H1 (cell line): ENCODE measurements at regions not wholly inside any gene's neighbourhood (a gene's known extent, or its start where the extent isn't known, plus 50 kb on each side); places are given as distances from the start of the nearest gene placed in this dataset.

Experiments
- CTCF ChIA-PET: fragments of 300-600 bp; sonication (Branson Sonifier 250); formaldehyde crosslinking; loops from one replicate; lab custom pipeline; 2021; ENCODE audit not compliant: partially characterized antibody; lab: Charles Lee
- POLR2A ChIA-PET: fragments of 300-600 bp; sonication (Branson Sonifier 250); formaldehyde crosslinking; loops from one replicate; lab custom pipeline; 2021; ENCODE audit warnings: inconsistent platforms; ENCODE audit not compliant: partially characterized antibody; lab: Charles Lee
- DNase-seq, 2 experiments: peaks; one replicate each; pipeline versions ENCODE4 v3.0.0 to v3.0.0-alpha.2; 2010 to 2022; ENCODE audit warnings: low spot score in 2 of 2, low read depth in 1 of 2, mixed read lengths in 1 of 2
- FAIRE-seq: peaks from 2 replicates; lab custom pipeline; 2011; peaks lifted over from hg19 to GRCh38; lab: Jason Lieb, UNC
- H2AFZ ChIP-seq: 2 replicates; pipeline ENCODE4 v1.8.1; 2012; ENCODE audit warnings: low read length, inconsistent platforms
- H2AK5ac ChIP-seq: 2 replicates; pipeline ENCODE4 v1.6.1; 2013; ENCODE audit warnings: low read depth, low read length
- H2BK120ac ChIP-seq: replicated peaks from 2 replicates; pipeline ENCODE3; 2013; ENCODE audit warnings: low read depth, low read length, inconsistent platforms
- H2BK12ac ChIP-seq: 2 replicates; pipeline ENCODE4 v1.6.1; 2013; ENCODE audit warnings: low read depth, low read length
- H2BK15ac ChIP-seq: 2 replicates; pipeline ENCODE4 v1.6.1; 2013; ENCODE audit warnings: low read length
- H2BK20ac ChIP-seq: 2 replicates; pipeline ENCODE4 v1.6.1; 2013; ENCODE audit warnings: low read length
- H2BK5ac ChIP-seq: 2 replicates; pipeline ENCODE4 v1.6.1; 2013; ENCODE audit warnings: low read depth, low read length
- H3K14ac ChIP-seq: 2 replicates; pipeline ENCODE4 v1.6.1; 2013; ENCODE audit warnings: inconsistent platforms; ENCODE audit not compliant: insufficient read length
- H3K18ac ChIP-seq: 2 replicates; pipeline ENCODE4 v1.6.1; 2013; ENCODE audit warnings: low read length; ENCODE audit errors: extremely low read depth
- H3K23ac ChIP-seq: 2 replicates; pipeline ENCODE4 v1.6.1; 2013; ENCODE audit warnings: inconsistent platforms; ENCODE audit not compliant: insufficient read length
- H3K23me2 ChIP-seq: 2 replicates; pipeline ENCODE4 v1.6.1; 2013; ENCODE audit warnings: low read depth, low read length
- H3K27ac ChIP-seq: 2 replicates; pipeline ENCODE4 v1.6.1; 2011; ENCODE audit warnings: low read depth, low read length, inconsistent platforms
- H3K27me3 ChIP-seq, 4 experiments: replicated peaks in 1 of 4; 1 replicate in 1 of 4; 2 replicates in 3 of 4; pipeline versions ENCODE4 v1.6.1 to v1.8.1; 2011 to 2013; ENCODE audit warnings: low read length in 3 of 4, mild to moderate bottlenecking in 3 of 4, inconsistent platforms in 2 of 4, mixed read lengths in 2 of 4, moderate library complexity in 1 of 4; ENCODE audit not compliant: control insufficient read depth in 3 of 4, insufficient read depth in 3 of 4; ENCODE audit errors: extremely low read depth in 1 of 4
- H3K36me3 ChIP-seq, 4 experiments: 2 replicates each; pipeline versions ENCODE4 v1.6.1 to v1.8.1; 2011 to 2013; ENCODE audit warnings: mild to moderate bottlenecking in 4 of 4, low read length in 3 of 4, moderate library complexity in 2 of 4, control low read depth in 1 of 4, inconsistent platforms in 1 of 4; ENCODE audit not compliant: insufficient read depth in 4 of 4, control insufficient read depth in 2 of 4
- H3K4ac ChIP-seq: replicated peaks from 2 replicates; pipeline ENCODE3; 2013; ENCODE audit warnings: low read length, low read depth, mixed read lengths, inconsistent platforms; ENCODE audit not compliant: insufficient read length
- H3K4me1 ChIP-seq, 4 experiments: replicated peaks in 1 of 4; 1 replicate in 1 of 4; 2 replicates in 3 of 4; pipeline versions ENCODE4 v1.6.1 to v1.8.1; 2011 to 2013; ENCODE audit warnings: low read length in 3 of 4, inconsistent platforms in 2 of 4, mixed read lengths in 1 of 4; ENCODE audit not compliant: insufficient read depth in 4 of 4, control insufficient read depth in 3 of 4
- H3K4me2 ChIP-seq, 2 experiments: 2 replicates each; pipeline versions ENCODE4 v1.6.1 to v1.8.1; 2011 to 2013; ENCODE audit warnings: low read depth in 2 of 2, low read length in 2 of 2, control low read depth in 1 of 2, inconsistent platforms in 1 of 2, mild to moderate bottlenecking in 1 of 2; ENCODE audit not compliant: insufficient read depth in 1 of 2
- H3K4me3 ChIP-seq, 4 experiments: fragments of 200-600, 300-600 bp in 1 of 4; sonication (generic), shearing (Covaris generic), sonication (Bioruptor Twin) in 1 of 4; 2 replicates each; pipeline versions ENCODE4 v1.5.1 to v1.8.1; 2011 to 2016; ENCODE audit warnings: low read length in 4 of 4, low read depth in 3 of 4, control low read depth in 2 of 4, inconsistent platforms in 2 of 4, mild to moderate bottlenecking in 2 of 4, mixed read lengths in 1 of 4, moderate library complexity in 1 of 4; ENCODE audit not compliant: insufficient read depth in 2 of 4; ENCODE audit errors: extremely low read depth in 1 of 4
- H3K56ac ChIP-seq: replicated peaks from 2 replicates; pipeline ENCODE3; 2013; ENCODE audit warnings: low read depth, mild to moderate bottlenecking, mixed read lengths, low read length, inconsistent platforms; ENCODE audit not compliant: insufficient read length
- H3K79me1 ChIP-seq: 2 replicates; pipeline ENCODE4 v1.6.1; 2013; ENCODE audit warnings: low read depth, low read length, control low read depth
- H3K79me2 ChIP-seq, 2 experiments: 2 replicates each; pipeline versions ENCODE4 v1.6.1 to v1.8.1; 2012 to 2013; ENCODE audit warnings: low read length in 2 of 2, mild to moderate bottlenecking in 2 of 2, inconsistent platforms in 1 of 2; ENCODE audit not compliant: insufficient read depth in 2 of 2, control insufficient read depth in 1 of 2
- H3K9ac ChIP-seq, 4 experiments: replicated peaks in 1 of 4; 1 replicate in 1 of 4; 2 replicates in 3 of 4; pipeline versions ENCODE4 v1.6.1 to v1.8.1; 2011 to 2013; ENCODE audit warnings: low read depth in 3 of 4, low read length in 3 of 4, control low read depth in 2 of 4, mild to moderate bottlenecking in 2 of 4, moderate library complexity in 2 of 4, inconsistent platforms in 1 of 4; ENCODE audit errors: extremely low read depth in 1 of 4
- H3K9me3 ChIP-seq, 2 experiments: 2 replicates each; pipeline versions ENCODE4 v1.6.1 to v1.8.1; 2012 to 2013; ENCODE audit warnings: mild to moderate bottlenecking in 2 of 2, moderate library complexity in 2 of 2, control low read depth in 1 of 2, inconsistent platforms in 1 of 2, low read depth in 1 of 2, low read length in 1 of 2, mixed read lengths in 1 of 2; ENCODE audit not compliant: insufficient read depth in 2 of 2
- H4K20me1 ChIP-seq, 2 experiments: replicated peaks in 1 of 2; 2 replicates each; pipeline versions ENCODE3 to v1.8.1; 2011 to 2013; ENCODE audit warnings: inconsistent platforms in 2 of 2, low read length in 2 of 2, mild to moderate bottlenecking in 1 of 2; ENCODE audit not compliant: insufficient read depth in 2 of 2, control insufficient read depth in 1 of 2
- H4K5ac ChIP-seq: 2 replicates; pipeline ENCODE4 v1.6.1; 2013; ENCODE audit warnings: low read length, low read depth, mixed read lengths, inconsistent platforms; ENCODE audit not compliant: insufficient read length
- H4K8ac ChIP-seq: 2 replicates; pipeline ENCODE4 v1.8.0; 2013; ENCODE audit warnings: mild to moderate bottlenecking, moderate library complexity, low read length, inconsistent platforms; ENCODE audit not compliant: insufficient read depth; ENCODE audit errors: extremely low read depth
- H4K91ac ChIP-seq: replicated peaks from 2 replicates; pipeline ENCODE3; 2013; ENCODE audit warnings: low read length, mixed read lengths, inconsistent platforms; ENCODE audit not compliant: insufficient read length
- CTCF ChIP-seq, 3 experiments: IDR thresholded peaks; 1 replicate in 2 of 3; 2 replicates in 1 of 3; pipeline versions ENCODE4 v1.5.1 to v1.6.1; 2011; ENCODE audit warnings: low read length in 3 of 3, mild to moderate bottlenecking in 3 of 3, inconsistent platforms in 2 of 3, low read depth in 1 of 3, moderate library complexity in 1 of 3; ENCODE audit not compliant: insufficient read depth in 1 of 3; ENCODE audit errors: control extremely low read depth in 1 of 3
- GABPA ChIP-seq: IDR thresholded peaks from 2 replicates; pipeline ENCODE4 v1.6.1; 2011; ENCODE audit warnings: mild to moderate bottlenecking, low read length, moderate library complexity, borderline replicate concordance; ENCODE audit not compliant: insufficient read depth
- JUN ChIP-seq: IDR thresholded peaks from 2 replicates; pipeline ENCODE4 v1.6.1; 2011; ENCODE audit warnings: low read depth, mild to moderate bottlenecking, improper control_type of control experiment, low read length
- KDM4A ChIP-seq: IDR thresholded peaks from one replicate; pipeline ENCODE4 v1.7.1; 2012; ENCODE audit warnings: low read depth, mild to moderate bottlenecking, moderate library complexity, low read length, inconsistent platforms; ENCODE audit not compliant: severe bottlenecking
- MAFK ChIP-seq: IDR thresholded peaks from 2 replicates; pipeline ENCODE4 v1.6.1; 2012; ENCODE audit warnings: low read depth, mild to moderate bottlenecking, improper control_type of control experiment, low read length
- NRF1 ChIP-seq: IDR thresholded peaks from 2 replicates; pipeline ENCODE4 v1.6.1; 2011; ENCODE audit warnings: mild to moderate bottlenecking, low read depth, low read length, improper control_type of control experiment
- RNF2 ChIP-seq: fragments of 200-900, 300-1000 bp; sonication (generic); IDR thresholded peaks from 2 replicates; pipeline ENCODE4 v1.7.1; 2016; ENCODE audit warnings: borderline replicate concordance, low read depth, mild to moderate bottlenecking, antibody characterized with exemption, low read length; ENCODE audit not compliant: poor library complexity, severe bottlenecking; ENCODE audit errors: missing control alignments
- SUZ12 ChIP-seq: fragments of 200-600 bp; sonication (generic); IDR thresholded peaks from 2 replicates; pipeline ENCODE4 v1.6.1; 2012; ENCODE audit warnings: mild to moderate bottlenecking, inconsistent platforms, low read length, moderate library complexity, mixed read lengths
- TEAD4 ChIP-seq: IDR thresholded peaks from 2 replicates; pipeline ENCODE4 v1.6.1; 2012; ENCODE audit warnings: low read depth, low read length, inconsistent platforms, mixed read lengths
- WGBS, 2 experiments: shearing (Covaris generic) in 1 of 2; methylation state at CpG; one replicate each; pipeline versions ENCODE4 v1.1.6 to v1.1.7; 2013 to 2015; ENCODE audit warnings: low lambda C conversion rate in 2 of 2, mixed read lengths in 2 of 2, inconsistent platforms in 1 of 2, low coverage in 1 of 2, missing lambda C conversion rate in 1 of 2; ENCODE audit not compliant: insufficient replicate concordance in 2 of 2, insufficient coverage in 1 of 2, insufficient read length in 1 of 2; ENCODE audit errors: extremely low coverage in 1 of 2, missing lambda C conversion rate in 1 of 2; 5-methylcytosine and 5-hydroxymethylcytosine counted together
- TF ChIP-seq, protein P1 (sequence below): IDR thresholded peaks from 2 replicates; pipeline ENCODE4 v1.6.1; 2011; ENCODE audit warnings: low read depth, mild to moderate bottlenecking, low read length; ENCODE audit not compliant: insufficient read depth

DNA sequence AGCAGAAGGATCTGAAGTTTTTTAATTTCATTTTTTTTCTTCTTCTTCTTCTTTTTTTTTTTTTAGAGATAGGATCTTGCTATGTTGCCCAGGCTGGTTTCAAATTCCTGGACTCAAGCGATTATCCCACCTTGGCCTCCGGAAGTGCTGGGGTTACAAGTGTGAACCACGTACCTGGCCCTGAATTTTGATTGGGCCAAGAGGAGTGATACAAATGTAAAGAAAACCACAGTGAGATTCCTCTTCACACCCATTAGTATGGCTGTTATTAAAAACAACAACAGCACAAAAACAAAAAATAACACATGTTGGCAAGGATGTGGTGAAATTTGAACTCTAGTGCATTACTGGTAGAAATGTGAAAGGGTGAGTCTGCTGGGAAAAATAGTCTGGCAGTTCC is 79.1 kb downstream of the KLF4 start:
- no peak overlapping the region for H3K4me3 ChIP-seq
- no peak overlapping the region for H2BK12ac ChIP-seq
- H3K9me3 ChIP-seq, result no peaks in the 10 kb centered on the region
- no peak overlapping the region for H3K4me2 ChIP-seq
- no peak overlapping the region for H3K18ac ChIP-seq
- no peaks in the 10 kb centered on the region for H3K4me1 ChIP-seq
- no peaks in the 10 kb centered on the region for H3K36me3 ChIP-seq
- H4K5ac ChIP-seq, result no peak overlapping the region
- H3K56ac ChIP-seq, result no peak overlapping the region
- POLR2A ChIA-PET, result interaction anchor here (0.6 kb wide), 1 partner anchor 24 kb away, joined by 3 read pairs; no protein-coding TSS in a partner anchor
- H3K79me1 ChIP-seq, result no peaks in the 10 kb centered on the region
- no peak overlapping the region for H2AK5ac ChIP-seq
- H4K91ac ChIP-seq, result no peak overlapping the region
- H3K14ac ChIP-seq, result no peak overlapping the region
- no peaks in the 10 kb centered on the region for H3K27me3 ChIP-seq
- H3K23ac ChIP-seq, result no peak overlapping the region
- no peaks in the 10 kb centered on the region for H3K79me2 ChIP-seq
- 58% methylated on average over 2 of the region's 3 CpGs; no CpG with 5 or more reads in 1 of the 2 experiments for WGBS, 2 experiments
- FAIRE-seq, result no peak
- H2BK15ac ChIP-seq, result no peak overlapping the region
- no peak overlapping the region for H4K8ac ChIP-seq
- H4K20me1 ChIP-seq, result no peaks in the 10 kb centered on the region
- CTCF ChIA-PET, result interaction anchor here (1.0 kb wide), 1 partner anchor 14 kb away, joined by 3 read pairs; no protein-coding TSS in a partner anchor
- no peaks in the 10 kb centered on the region for H3K23me2 ChIP-seq
- no peak overlapping the region for H2BK5ac ChIP-seq
- DNase-seq, result no peak
- no peak overlapping the region for H3K9ac ChIP-seq
- H3K27ac ChIP-seq, result no peak overlapping the region
- no peak overlapping the region for H2BK20ac ChIP-seq
- H2BK120ac ChIP-seq, result no peak overlapping the region
- no peak overlapping the region for H2AFZ ChIP-seq
- no peak overlapping the region for H3K4ac ChIP-seq
- TF ChIP-seq NRF1 (no peak), MAFK (no peak), KDM4A (no peak), JUN (no peak), RNF2 (no peak), GABPA (no peak), TEAD4 (no peak), SUZ12 (no peak), CTCF (IDR thresholded peaks at IDR 0.05; ENCODE audit: control extremely low read depth in 1 of 3, insufficient read depth in 1 of 3, low read depth in 1 of 3, low read length in 3 of 3) (no peak)
- TF ChIP-seq, protein P1, sequence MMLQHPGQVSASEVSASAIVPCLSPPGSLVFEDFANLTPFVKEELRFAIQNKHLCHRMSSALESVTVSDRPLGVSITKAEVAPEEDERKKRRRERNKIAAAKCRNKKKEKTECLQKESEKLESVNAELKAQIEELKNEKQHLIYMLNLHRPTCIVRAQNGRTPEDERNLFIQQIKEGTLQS, result no peak
